Karpas-422 (cell line): ENCODE measurements at regions not wholly inside any gene's neighbourhood (a gene's known extent, or its start where the extent isn't known, plus 50 kb on each side); places are given as distances from the start of the nearest gene placed in this dataset. TPM values are rescaled to one million over a fixed set of nuclear protein-coding genes. Genes with fewer than 3 reads are reported as not detected.
"Not testable (repeated sequence)": the region's sequence is repeated elsewhere in the genome, so short reads cannot be mapped to it uniquely, and the experiment has no call there.

ENCODE experiments used
- DNase-seq: peaks from one replicate; pipeline ENCODE4 v3.0.0-alpha.2; 2015
- H2AFZ ChIP-seq: fragments of 200-600 bp; sonication (generic); 2 replicates; pipeline ENCODE4 v1.6.1; 2014; ENCODE audit warnings: antibody characterized with exemption, low read length, mixed read lengths
- H3K27ac ChIP-seq: fragments of 200-600 bp; sonication (generic); 2 replicates; pipeline ENCODE4 v1.5.1; 2014; ENCODE audit warnings: mild to moderate bottlenecking, low read length, moderate library complexity
- H3K27me3 ChIP-seq: fragments of 200-600 bp; sonication (generic); 2 replicates; pipeline ENCODE4 v1.6.1; 2014; ENCODE audit warnings: low read length, mixed read lengths
- H3K36me3 ChIP-seq: fragments of 200-600 bp; sonication (generic); 2 replicates; pipeline ENCODE4 v1.6.1; 2014; ENCODE audit warnings: low read length, mixed read lengths; ENCODE audit not compliant: insufficient read depth
- H3K4me1 ChIP-seq: fragments of 200-600 bp; sonication (generic); 2 replicates; pipeline ENCODE4 v1.6.1; 2014; ENCODE audit warnings: mild to moderate bottlenecking, low read length, mixed read lengths
- H3K4me2 ChIP-seq: fragments of 200-600 bp; sonication (generic); 2 replicates; pipeline ENCODE4 v1.6.1; 2014; ENCODE audit warnings: low read length, low read depth, mild to moderate bottlenecking; ENCODE audit not compliant: poor library complexity, severe bottlenecking
- H3K4me3 ChIP-seq: fragments of 200-600 bp; sonication (generic); 2 replicates; pipeline ENCODE4 v1.5.1; 2014; ENCODE audit warnings: mild to moderate bottlenecking, antibody characterized with exemption, low read length, mixed read lengths
- H3K79me2 ChIP-seq: fragments of 200-600 bp; sonication (generic); 2 replicates; pipeline ENCODE4 v1.6.1; 2014; ENCODE audit warnings: mild to moderate bottlenecking, low read length, mixed read lengths
- H3K9ac ChIP-seq: fragments of 200-600 bp; sonication (generic); 2 replicates; pipeline ENCODE4 v1.6.0; 2014; ENCODE audit warnings: low read length
- H3K9me2 ChIP-seq: fragments of 200-600 bp; sonication (generic), shearing (Covaris generic); replicated peaks from 2 replicates; pipeline ENCODE4 v1.6.0; 2014; ENCODE audit warnings: mild to moderate bottlenecking, low read length, moderate library complexity; ENCODE audit not compliant: insufficient read depth
- H3K9me3 ChIP-seq: fragments of 300-700, 200-600 bp; sonication (generic); 2 replicates; pipeline ENCODE4 v1.6.1; 2014; ENCODE audit warnings: low read length, mixed read lengths
- H4K20me1 ChIP-seq: fragments of 200-600 bp; sonication (generic); 2 replicates; pipeline ENCODE4 v1.6.1; 2014; ENCODE audit warnings: mild to moderate bottlenecking, antibody characterized with exemption, low read length, low read depth; ENCODE audit not compliant: insufficient read depth
- small RNA-seq: library from RNA; depleted of rRNA; stranded (forward); fragments of <200 nt; gene quantifications from one replicate; pipeline ENCODE3, GENCODE V24; 2014

DNA sequence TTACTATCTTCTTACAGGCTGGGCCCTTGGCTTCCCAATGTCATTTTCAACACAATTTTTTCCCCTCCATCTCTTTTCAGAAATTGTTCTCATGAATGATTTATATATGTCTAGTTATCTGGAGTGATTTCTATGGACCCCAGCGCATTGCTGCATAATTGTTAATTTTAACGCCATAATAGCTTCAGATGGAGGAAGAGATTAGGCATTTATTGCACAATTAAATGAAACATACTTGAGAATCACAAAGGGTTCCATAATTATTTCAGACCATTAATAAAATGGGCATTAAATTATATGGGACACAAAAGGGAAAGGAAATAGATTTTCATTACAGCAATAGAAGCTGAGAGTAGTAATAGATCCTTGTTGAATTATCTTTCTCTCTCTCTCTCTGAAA, 70.3 kb upstream of the SOX14 start:
- no peaks in the 10 kb centered on the region for H4K20me1 ChIP-seq
- no peak overlapping the region for H3K27ac ChIP-seq
- no peaks in the 10 kb centered on the region for H3K4me1 ChIP-seq
- no peaks in the 10 kb centered on the region for H3K79me2 ChIP-seq
- H3K27me3 ChIP-seq, result no peaks in the 10 kb centered on the region
- no peaks in the 10 kb centered on the region for H3K36me3 ChIP-seq
- no peak overlapping the region for H3K9ac ChIP-seq
- no peak overlapping the region for H3K4me3 ChIP-seq
- H3K9me2 ChIP-seq, result no peaks in the 10 kb centered on the region
- H2AFZ ChIP-seq, result no peak overlapping the region
- no peak for DNase-seq
- H3K9me3 ChIP-seq, result no peaks in the 10 kb centered on the region
- no peak overlapping the region for H3K4me2 ChIP-seq

DNA sequence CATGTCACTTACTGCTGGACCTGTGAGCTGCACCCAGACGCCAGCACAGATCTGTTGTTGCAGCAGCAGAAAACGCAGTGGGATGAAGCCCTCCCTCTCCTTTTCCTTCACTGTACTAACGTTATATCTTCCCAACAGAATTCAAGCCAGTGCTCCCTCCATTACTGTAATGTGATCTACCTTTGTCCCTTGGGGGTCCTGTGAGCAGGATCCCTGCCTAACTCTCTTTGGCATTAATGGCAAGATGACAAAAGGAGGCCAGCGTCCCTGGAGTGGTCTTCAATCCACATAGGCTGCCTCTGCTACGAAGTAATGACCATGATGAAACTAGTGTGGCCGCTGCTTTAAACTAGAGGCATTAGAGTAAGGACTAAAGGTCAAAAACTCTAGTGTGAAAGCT, 69.3 kb upstream of the SOX14 start:
- no peak overlapping the region for H3K4me3 ChIP-seq
- no peak for DNase-seq
- no peaks in the 10 kb centered on the region for H3K9me2 ChIP-seq

DNA sequence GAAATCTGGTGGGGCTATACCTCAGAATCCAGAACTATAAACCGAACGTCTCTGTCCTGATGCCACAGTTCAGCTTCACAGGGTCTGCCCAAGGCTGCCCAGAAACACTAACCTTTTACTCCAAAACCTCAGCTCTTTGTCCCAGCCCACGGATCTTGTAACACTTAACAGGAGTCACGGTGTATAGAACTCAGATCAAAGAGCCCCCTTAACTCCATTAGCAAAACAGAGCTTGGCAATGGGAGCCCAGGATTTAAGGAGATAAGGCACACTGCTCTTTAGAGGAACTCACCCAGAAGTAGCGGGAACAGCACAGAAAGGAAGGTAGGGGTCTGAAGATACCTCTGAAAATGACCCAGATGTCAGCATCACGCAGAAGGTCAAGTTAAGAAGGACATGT, 68.8 kb upstream of the SOX14 start:
- Histone ChIP-seq H3K9me3 (no peaks in the 10 kb centered on the region), H3K9ac (no peak overlapping the region), H4K20me1 (no peaks in the 10 kb centered on the region), H3K9me2 (no peaks in the 10 kb centered on the region), H3K4me1 (no peaks in the 10 kb centered on the region), H3K27me3 (no peaks in the 10 kb centered on the region), H3K79me2 (no peaks in the 10 kb centered on the region), H3K4me3 (no peak overlapping the region), H2AFZ (no peak overlapping the region), H3K4me2 (no peak overlapping the region), H3K27ac (no peak overlapping the region), H3K36me3 (no peaks in the 10 kb centered on the region)
- DNase-seq, result no peak

More for the DNA sequence above, 69.3 kb upstream of the SOX14 start:
- no peak overlapping the region for H3K27ac ChIP-seq
- H3K79me2 ChIP-seq, result no peaks in the 10 kb centered on the region
- no peaks in the 10 kb centered on the region for H3K9me3 ChIP-seq
- no peaks in the 10 kb centered on the region for H3K36me3 ChIP-seq
- H4K20me1 ChIP-seq, result no peaks in the 10 kb centered on the region
- H3K9ac ChIP-seq, result no peak overlapping the region
- no peaks in the 10 kb centered on the region for H3K27me3 ChIP-seq
- no peak overlapping the region for H3K4me2 ChIP-seq
- no peaks in the 10 kb centered on the region for H3K4me1 ChIP-seq
- no peak overlapping the region for H2AFZ ChIP-seq

DNA sequence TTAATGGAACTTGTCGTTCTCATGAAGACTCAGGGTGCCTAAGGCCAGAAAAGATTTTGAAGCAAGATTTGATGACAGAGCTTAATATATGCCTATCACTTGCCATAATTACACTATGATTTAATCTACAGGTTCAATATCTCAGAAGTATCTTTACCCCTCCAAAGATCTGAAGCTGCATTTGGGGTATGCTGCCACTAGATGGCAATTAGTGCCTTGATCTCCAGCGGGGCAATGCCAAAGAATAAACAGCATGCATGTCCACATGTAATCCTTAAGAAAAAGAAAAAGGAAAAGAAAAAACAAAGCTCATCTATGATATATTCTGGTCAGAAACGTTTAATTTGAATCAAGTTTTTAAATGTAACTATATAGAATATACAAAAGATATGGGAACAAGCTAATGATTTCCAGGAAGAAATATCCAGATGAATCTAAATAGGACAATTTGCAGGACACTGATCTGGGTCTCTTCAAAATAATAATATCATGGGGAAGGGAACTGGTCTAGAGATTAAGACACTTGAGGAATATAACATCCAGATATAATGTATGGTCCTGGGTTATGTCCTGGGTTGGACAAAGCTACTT, 55.0 kb upstream of the SOX14 start:
- no peaks in the 10 kb centered on the region for H3K4me1 ChIP-seq
- H2AFZ ChIP-seq, result no peak overlapping the region
- H3K4me2 ChIP-seq, result no peak overlapping the region
- H3K79me2 ChIP-seq, result no peaks in the 10 kb centered on the region
- H4K20me1 ChIP-seq, result no peaks in the 10 kb centered on the region
- no peaks in the 10 kb centered on the region for H3K27me3 ChIP-seq
- H3K4me3 ChIP-seq, result no peak overlapping the region
- H3K36me3 ChIP-seq, result no peaks in the 10 kb centered on the region
- peak; percentile 64 for DNase-seq
- no peak overlapping the region for H3K9ac ChIP-seq
- no peaks in the 10 kb centered on the region for H3K9me3 ChIP-seq
- no peaks in the 10 kb centered on the region for H3K9me2 ChIP-seq
- H3K27ac ChIP-seq, result no peak overlapping the region

DNA sequence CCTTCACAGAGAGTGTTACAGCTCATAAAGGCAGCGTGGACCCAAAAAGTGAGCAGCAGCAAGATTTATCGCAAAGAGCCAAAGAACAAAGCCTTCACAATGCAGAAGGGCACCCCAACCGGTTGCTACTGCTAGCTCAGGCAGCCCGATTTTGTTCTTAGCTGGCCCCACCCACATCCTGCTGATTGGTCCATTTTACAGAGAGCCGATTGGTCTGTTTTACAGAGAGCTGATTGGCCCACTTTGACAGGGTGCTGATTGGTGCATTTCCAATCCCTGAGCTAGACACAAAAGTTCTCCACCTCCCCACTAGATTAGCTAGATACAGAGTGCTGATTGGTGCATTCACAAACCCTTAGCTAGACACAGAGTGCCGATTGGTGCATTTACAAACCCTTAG, 50.1 kb upstream of the SOX14 start:
- DNase-seq, H3K9ac ChIP-seq, H3K4me1 ChIP-seq, H3K27me3 ChIP-seq, H3K9me3 ChIP-seq, H3K4me2 ChIP-seq, H3K36me3 ChIP-seq, H3K4me3 ChIP-seq, H3K27ac ChIP-seq, H3K79me2 ChIP-seq, H4K20me1 ChIP-seq, H3K9me2 ChIP-seq, H2AFZ ChIP-seq: not testable (repeated sequence)

Small RNAs in the stretch of these regions (small RNA-seq; reads per million reads assigned to genes)
- not detected for gene RNA5SP142
